PFSK-1 (cell line): ENCODE measurements at regions not wholly inside any gene's neighbourhood (a gene's known extent, or its start where the extent isn't known, plus 50 kb on each side); places are given as distances from the start of the nearest gene placed in this dataset.

ENCODE experiments used
- POLR2AphosphoS5 ChIP-seq: IDR thresholded peaks from 2 replicates; pipeline ENCODE4 v1.6.1; 2012; ENCODE audit warnings: low read depth, mild to moderate bottlenecking, control low read depth, low read length, moderate library complexity
- REST ChIP-seq, 2 experiments: IDR thresholded peaks; 2 replicates each; pipeline versions ENCODE4 v1.6.1 to v1.8.0; 2011 to 2012; ENCODE audit warnings: low read depth in 2 of 2, low read length in 2 of 2, control low read depth in 1 of 2, inconsistent platforms in 1 of 2, mild to moderate bottlenecking in 1 of 2, moderate library complexity in 1 of 2; ENCODE audit not compliant: insufficient read depth in 1 of 2
- TAF1 ChIP-seq: IDR thresholded peaks from 2 replicates; pipeline ENCODE4 v1.6.1; 2012; ENCODE audit warnings: low read length, control low read depth, borderline replicate concordance; ENCODE audit not compliant: insufficient read depth

- TF ChIP-seq TAF1 = no peak
- TF ChIP-seq REST (IDR thresholded peaks at IDR 0.05; ENCODE audit: insufficient read depth in 1 of 2, low read depth in 2 of 2, low read length in 2 of 2) = no peak
- TF ChIP-seq POLR2AphosphoS5 = no peak
Observed at GRCh38 chr22:48152916-48153315, 1390.5 kb downstream of the TBC1D22A start.
